ENCODE measurements at regions not wholly inside any gene's neighbourhood (a gene's known extent, or its start where the extent isn't known, plus 50 kb on each side); places are given as distances from the start of the nearest gene placed in this dataset.
A peak's percentile ranks its signal among the peaks of the same experiment; 100 is the strongest.

- Histone ChIP-seq H3K4me1 (peaks cover 6% of the 10 kb centered on the region), H3K79me2 (ENCODE audit: low read depth) (no peaks in the 10 kb centered on the region), H3F3A (ENCODE audit: low read depth) (no peaks in the 10 kb centered on the region), H3K4me3 (no peak overlapping the region), H4K20me1 (ENCODE audit: low read depth) (no peaks in the 10 kb centered on the region), H3K36me3 (no peaks in the 10 kb centered on the region), H3K9ac (no peak overlapping the region), H2AFZ (replicated peaks) (no peak overlapping the region), H3K27ac (no peak overlapping the region), H3K9me3 (ENCODE audit: low read depth) (no peaks in the 10 kb centered on the region), H3K27me3 (no peaks in the 10 kb centered on the region), H3K4me2 (no peak overlapping the region)
- no peaks in the 10 kb centered on the region for H3K9me3 Mint-ChIP-seq
- peak; percentile 11 for DNase-seq (ENCODE audit: low spot score)
- no peak overlapping the region for H3K27ac Mint-ChIP-seq
- H3K27me3 Mint-ChIP-seq (ENCODE audit: insufficient read depth, low read depth): peaks cover 3% of the 10 kb centered on the region
- TF ChIP-seq, protein P1, sequence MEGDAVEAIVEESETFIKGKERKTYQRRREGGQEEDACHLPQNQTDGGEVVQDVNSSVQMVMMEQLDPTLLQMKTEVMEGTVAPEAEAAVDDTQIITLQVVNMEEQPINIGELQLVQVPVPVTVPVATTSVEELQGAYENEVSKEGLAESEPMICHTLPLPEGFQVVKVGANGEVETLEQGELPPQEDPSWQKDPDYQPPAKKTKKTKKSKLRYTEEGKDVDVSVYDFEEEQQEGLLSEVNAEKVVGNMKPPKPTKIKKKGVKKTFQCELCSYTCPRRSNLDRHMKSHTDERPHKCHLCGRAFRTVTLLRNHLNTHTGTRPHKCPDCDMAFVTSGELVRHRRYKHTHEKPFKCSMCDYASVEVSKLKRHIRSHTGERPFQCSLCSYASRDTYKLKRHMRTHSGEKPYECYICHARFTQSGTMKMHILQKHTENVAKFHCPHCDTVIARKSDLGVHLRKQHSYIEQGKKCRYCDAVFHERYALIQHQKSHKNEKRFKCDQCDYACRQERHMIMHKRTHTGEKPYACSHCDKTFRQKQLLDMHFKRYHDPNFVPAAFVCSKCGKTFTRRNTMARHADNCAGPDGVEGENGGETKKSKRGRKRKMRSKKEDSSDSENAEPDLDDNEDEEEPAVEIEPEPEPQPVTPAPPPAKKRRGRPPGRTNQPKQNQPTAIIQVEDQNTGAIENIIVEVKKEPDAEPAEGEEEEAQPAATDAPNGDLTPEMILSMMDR (IDR thresholded peaks at IDR 0.05): no peak
- TF ChIP-seq EZH2phosphoT487 (IDR thresholded peaks at IDR 0.05) (no peak), EZH2 (IDR thresholded peaks at IDR 0.05) (no peak)
- H3K4me1 Mint-ChIP-seq: peaks cover 4% of the 10 kb centered on the region
- no peak overlapping the region for H3K4me3 Mint-ChIP-seq
- H3K36me3 Mint-ChIP-seq: no peaks in the 10 kb centered on the region
Observed at GRCh38 chr5:8766448-8766847, 779.4 kb downstream of the SEMA5A start.

GRCh38 chr5:8767111-8767510, 778.8 kb downstream of the SEMA5A start:
- H3K4me1 Mint-ChIP-seq: peaks cover 4% of the 10 kb centered on the region

DNA sequence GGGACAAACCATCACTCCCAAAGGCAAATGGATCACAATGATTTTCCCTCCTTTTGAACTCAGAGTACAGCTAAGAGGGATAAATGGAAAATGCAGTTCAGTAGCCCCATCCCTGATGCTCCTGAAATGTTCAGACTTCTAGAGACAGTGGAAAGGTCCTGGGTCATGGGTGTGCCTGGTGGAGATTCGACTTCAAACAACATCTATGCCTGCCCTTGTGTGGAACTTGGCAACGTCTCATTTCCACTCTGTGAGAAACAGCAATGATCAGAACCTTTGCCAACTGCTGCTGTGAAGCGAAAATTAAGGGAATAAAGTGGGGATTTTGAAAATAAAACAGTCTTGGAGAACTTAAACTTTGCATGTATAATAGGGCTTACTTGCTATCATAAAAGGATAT, 778.1 kb downstream of the SEMA5A start:
- Mint-ChIP-seq H3K4me3 (no peak overlapping the region), H3K9me3 (no peaks in the 10 kb centered on the region), H3K36me3 (no peaks in the 10 kb centered on the region), H3K27ac (no peak overlapping the region), H3K27me3 (ENCODE audit: insufficient read depth, low read depth) (peaks cover 3% of the 10 kb centered on the region), H3K4me1 (peaks cover 4% of the 10 kb centered on the region)
- no peak overlapping the region for H3K4me2 ChIP-seq
- H3K79me2 ChIP-seq (ENCODE audit: low read depth): no peaks in the 10 kb centered on the region
- H3K36me3 ChIP-seq: no peaks in the 10 kb centered on the region
- H3F3A ChIP-seq (ENCODE audit: low read depth): no peaks in the 10 kb centered on the region
- H3K27me3 ChIP-seq: no peaks in the 10 kb centered on the region
- peaks cover 6% of the 10 kb centered on the region for H3K4me1 ChIP-seq
- no peak overlapping the region for H2AFZ ChIP-seq (replicated peaks)
- no peak overlapping the region for H3K9ac ChIP-seq
- H3K4me3 ChIP-seq: no peak overlapping the region
- H3K27ac ChIP-seq: no peak overlapping the region
- H4K20me1 ChIP-seq (ENCODE audit: low read depth): no peaks in the 10 kb centered on the region
- H3K9me3 ChIP-seq (ENCODE audit: low read depth): no peaks in the 10 kb centered on the region
- TF ChIP-seq EZH2 (IDR thresholded peaks at IDR 0.05) (no peak), EZH2phosphoT487 (IDR thresholded peaks at IDR 0.05) (no peak)
- TF ChIP-seq, protein P1 (IDR thresholded peaks at IDR 0.05): no peak
- DNase-seq (ENCODE audit: low spot score): no peak

More at GRCh38 chr5:8767111-8767510, 778.8 kb downstream of the SEMA5A start:
- Histone ChIP-seq H3K27me3 (no peaks in the 10 kb centered on the region), H3K27ac (no peak overlapping the region), H3K9me3 (ENCODE audit: low read depth) (no peaks in the 10 kb centered on the region), H3K9ac (no peak overlapping the region), H4K20me1 (ENCODE audit: low read depth) (no peaks in the 10 kb centered on the region), H3K4me2 (no peak overlapping the region), H2AFZ (replicated peaks) (no peak overlapping the region), H3K79me2 (ENCODE audit: low read depth) (no peaks in the 10 kb centered on the region), H3K4me1 (peaks cover 6% of the 10 kb centered on the region), H3F3A (ENCODE audit: low read depth) (no peaks in the 10 kb centered on the region), H3K4me3 (no peak overlapping the region), H3K36me3 (no peaks in the 10 kb centered on the region)
- Mint-ChIP-seq H3K4me3 (no peak overlapping the region), H3K27me3 (ENCODE audit: insufficient read depth, low read depth) (peaks cover 3% of the 10 kb centered on the region), H3K36me3 (no peaks in the 10 kb centered on the region), H3K27ac (peak overlapping the region; percentile 19), H3K9me3 (no peaks in the 10 kb centered on the region)
- TF ChIP-seq, protein P1 (IDR thresholded peaks at IDR 0.05): no peak
- TF ChIP-seq EZH2 (IDR thresholded peaks at IDR 0.05) (no peak), EZH2phosphoT487 (IDR thresholded peaks at IDR 0.05) (no peak)
- no peak for DNase-seq (ENCODE audit: low spot score)
